Posterior cingulate gyrus (tissue), 11 donors: ENCODE measurements at regions not wholly inside any gene's neighbourhood (a gene's known extent, or its start where the extent isn't known, plus 50 kb on each side); places are given as distances from the start of the nearest gene placed in this dataset.
"Not testable (repeated sequence)": the region's sequence is repeated elsewhere in the genome, so short reads cannot be mapped to it uniquely, and the experiment has no call there.

Experiments used
- DNase-seq, 10 donors: peaks; one replicate each; pipeline versions ENCODE4 v3.0.0 to v3.0.0-alpha.2; 2020 to 2021; ENCODE audit warnings: mixed read lengths in 3 of 10
- intact Hi-C: fragments of 100-400 bp; cut with DNase I; formaldehyde crosslinking; loops from one replicate; pipeline ENCODE4 v1.15.1; 2023

DNA sequence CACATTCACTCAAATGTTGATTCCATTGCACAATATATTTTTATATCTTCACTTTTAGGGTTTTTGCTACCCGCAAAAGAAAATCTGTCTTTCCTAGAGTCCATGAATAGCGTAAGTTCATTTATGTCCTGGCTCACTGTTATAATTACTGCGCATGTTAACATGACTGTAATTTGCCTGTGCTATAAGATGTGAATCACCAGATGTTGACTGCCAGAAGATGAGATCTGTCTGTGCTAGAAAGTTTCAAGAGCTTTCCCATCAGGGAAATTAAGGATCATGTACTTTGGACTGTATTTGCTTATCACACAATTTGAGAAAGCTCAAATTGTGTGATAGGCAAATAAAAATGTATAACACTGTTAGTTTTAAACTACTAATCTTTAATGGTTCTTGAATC, 322.5 kb downstream of the CHL1 start:
- intact Hi-C loops, result no loop called here
- no peak for DNase-seq

DNA sequence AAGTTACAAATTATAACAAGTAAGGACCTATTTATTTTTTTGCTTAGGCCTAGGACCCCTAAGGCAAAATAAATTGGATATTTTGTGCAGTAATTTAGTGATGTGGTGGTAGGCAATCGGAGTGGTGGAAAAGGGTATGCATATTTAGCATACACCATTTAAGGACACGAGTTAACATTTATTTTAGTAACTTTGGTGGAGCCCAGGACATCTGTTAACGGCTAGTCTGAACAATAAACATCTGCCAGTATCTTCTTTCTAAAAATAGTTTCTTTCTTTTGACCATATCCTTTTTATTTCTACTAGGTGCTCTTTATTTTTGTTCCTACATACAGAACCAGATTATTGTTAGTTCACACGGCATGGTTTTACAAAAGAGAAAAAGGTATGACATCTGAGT, 326.3 kb downstream of the CHL1 start:
- intact Hi-C loops, result no loop called here
- no peak for DNase-seq

DNA sequence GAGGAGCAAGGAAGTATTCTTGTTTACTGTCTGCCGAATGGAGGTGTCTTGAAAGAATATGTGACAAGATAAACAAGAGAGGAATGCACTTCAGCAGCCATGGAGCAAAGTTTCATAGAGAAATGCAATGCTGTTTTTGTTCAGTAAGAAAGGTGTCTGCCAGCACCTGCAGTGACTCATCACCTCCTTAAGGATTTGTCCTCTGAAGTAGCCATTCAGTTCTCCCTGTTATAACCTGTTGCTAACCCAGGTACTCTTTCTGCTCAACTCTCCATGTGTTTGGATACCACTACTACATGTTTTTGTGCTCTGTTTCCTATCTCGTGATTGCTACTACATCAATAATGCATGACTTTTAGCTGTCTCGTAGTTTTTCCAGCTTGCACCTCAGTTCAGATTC, 328.9 kb downstream of the CHL1 start:
- intact Hi-C loops, result no loop called here
- no peak for DNase-seq

DNA sequence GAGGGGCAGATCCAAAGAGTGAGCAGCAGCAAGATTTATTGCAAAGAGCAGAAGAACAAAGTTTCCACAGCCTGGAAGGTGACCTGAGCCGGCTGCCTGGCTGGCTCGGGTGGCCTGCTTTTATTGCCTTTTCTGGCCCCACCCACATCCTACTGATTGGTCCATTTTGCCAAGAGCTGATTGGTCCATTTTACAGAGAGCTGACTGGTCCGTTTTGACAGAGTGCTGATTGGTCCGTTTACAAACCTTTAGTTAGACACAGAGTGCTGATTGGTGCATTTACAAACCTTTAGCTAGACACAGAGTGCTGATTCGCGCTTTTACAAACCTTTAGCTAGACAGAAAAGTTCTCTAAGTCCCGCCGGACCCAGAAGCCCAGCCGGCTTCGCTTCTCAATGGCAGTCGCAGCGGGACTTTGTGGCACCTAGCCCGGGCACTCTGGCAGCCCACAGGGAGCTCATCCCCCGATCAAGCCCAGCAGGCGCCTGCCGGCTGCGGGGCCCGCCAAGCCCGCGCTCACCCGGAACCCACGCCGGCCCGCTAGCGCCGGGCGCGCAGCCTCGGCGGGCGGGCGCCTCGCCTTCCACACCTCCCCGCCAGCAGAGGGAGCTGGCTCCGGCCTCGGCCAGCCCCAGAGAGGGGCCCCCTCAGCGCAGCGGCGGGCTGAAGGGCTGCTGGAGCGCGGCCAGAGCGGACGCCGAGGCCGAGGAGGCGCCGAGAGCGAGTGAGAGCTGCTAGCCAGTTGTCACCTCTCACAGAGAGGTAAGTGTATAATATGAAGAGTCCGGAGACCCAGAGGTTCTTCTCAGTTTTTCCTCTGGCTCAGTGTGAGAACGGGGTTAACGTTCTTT, 339.2 kb downstream of the CHL1 start:
- peak in 6 of 10 donors; percentile 9 to 80 (median 54) for DNase-seq
- intact Hi-C loops, result no loop called here

DNA sequence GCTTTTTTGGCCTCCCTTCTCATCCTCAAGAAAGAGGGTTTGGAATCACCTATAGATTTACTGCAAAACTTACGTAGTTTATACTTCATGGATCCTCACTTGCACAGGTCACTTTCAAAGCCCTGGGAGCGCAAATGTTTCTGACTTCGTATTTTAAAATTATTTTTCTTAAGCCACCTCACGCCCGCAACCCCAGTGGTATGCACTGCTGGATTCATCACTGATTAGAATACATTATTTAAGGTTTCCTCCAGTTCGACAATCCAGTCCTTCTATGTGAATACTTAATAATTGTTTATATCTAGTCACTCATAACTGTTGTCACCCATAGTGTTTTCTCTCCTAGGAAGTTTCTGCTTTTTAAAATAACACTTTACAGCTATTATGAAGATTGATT, 339.9 kb downstream of the CHL1 start:
- no peak for DNase-seq
- intact Hi-C loops, result no loop called here

DNA sequence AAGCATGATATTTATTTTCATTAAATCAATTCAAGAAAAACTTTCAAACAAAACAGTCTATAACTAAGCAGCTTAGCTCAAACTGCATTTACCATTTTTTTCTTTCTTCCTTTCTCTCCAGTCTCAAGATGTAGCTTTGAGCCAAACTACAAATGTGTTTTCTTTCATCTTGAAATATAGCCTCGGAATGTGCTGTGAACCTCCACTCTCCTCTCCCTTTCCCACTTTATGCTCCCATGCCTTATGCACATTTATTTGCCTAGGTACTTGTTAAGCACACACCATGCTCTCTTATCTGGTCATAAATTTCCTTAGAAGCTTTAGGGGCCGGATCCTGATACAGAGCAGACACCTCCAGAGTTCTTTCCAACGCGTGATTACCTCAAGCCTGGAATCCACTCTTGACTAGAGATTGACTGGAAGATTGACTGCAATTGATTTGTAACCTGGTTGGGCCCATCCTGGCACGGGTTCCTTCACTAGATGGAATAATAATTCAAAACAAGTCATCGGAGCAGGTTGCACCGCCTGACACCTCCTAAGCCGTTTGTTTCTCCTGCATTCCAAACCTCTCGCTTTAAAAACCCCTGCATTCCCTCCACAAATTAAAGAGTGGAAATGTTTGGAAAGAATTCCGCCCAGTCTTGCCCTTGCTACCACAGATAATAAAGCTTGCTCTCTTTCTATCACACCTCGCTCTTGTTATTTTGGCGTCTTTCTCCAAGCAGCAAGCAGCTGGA, 344.7 kb downstream of the CHL1 start:
- intact Hi-C loops, result no loop called here
- no peak for DNase-seq

DNA sequence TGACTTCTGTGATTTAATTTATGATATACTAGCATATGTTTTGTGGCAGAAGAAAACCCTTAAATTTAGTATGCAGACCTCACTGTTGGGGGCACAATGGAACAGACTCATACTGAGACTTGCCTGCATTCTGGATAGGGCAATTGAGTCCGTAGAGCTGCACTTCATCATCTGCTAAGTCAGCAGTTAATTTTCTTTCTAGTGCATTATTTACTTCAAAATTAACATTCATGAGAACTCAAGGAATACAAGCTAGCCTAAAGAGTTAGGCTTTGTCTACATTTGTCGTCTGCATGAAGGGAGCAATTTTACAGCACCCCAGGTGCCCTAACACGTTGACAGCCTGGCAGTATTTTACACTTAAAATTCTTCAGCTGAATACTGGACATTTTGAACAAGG, 345.5 kb downstream of the CHL1 start:
- intact Hi-C loops, result no loop called here
- DNase-seq, result no peak

DNA sequence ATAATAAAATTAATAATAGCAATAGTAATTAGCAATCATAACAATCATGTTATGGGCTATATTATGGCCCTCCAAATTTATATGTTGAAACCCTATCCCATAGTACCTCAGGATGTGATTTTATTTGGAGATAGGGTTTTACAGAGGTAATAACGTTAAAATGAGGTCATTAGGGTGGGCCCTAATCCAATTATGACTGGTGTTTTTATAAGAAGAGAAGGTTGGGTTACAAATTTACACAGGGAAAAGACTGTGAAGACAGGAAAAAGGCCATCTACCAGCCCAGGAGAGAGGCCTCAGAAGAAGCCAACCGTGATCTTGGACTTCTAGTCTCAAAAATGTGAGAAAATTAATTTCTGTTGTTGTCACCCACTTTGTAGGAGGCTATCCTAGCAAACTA, 353.1 kb downstream of the CHL1 start:
- intact Hi-C loops, result no loop called here
- no peak for DNase-seq

DNA sequence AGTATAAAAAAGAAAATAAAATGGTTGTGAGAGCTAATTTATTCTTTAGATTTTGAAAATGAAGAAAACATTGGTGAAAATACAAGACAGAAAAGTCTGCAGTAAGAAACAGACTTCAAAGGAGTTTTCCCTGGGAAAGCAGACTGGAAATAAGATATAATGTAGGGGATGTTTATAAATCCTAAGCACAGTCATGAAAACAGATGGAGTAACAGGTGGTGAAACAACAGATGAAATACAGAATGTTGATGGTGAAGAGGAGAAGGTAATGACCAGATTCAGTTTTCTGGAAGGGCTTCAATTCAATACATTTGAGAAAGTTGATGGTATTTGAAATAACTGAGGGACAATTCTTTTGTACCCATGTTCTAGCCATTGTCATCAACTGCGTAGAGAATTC, 353.9 kb downstream of the CHL1 start:
- DNase-seq, result no peak
- intact Hi-C loops, result no loop called here

DNA sequence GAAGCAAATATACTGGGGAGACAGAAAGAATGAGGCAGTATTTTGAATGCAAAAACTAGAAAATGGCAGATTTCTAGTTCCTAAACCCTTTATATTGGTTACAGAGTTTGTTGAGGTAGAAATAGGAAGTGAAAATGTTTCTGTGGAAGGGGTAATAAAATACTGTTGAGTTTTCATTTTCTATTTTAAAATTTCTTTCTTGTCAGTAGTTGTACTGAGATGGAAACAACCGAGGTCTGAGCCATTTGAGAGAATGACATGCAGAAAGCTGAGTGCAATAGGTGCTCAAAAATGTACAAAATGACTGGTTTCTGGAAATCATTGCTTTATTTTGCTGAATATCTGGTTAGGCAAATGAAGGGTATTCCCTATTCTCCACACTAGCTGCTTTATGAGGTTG, 361.4 kb downstream of the CHL1 start:
- DNase-seq, result no peak
- intact Hi-C loops, result no loop called here

DNA sequence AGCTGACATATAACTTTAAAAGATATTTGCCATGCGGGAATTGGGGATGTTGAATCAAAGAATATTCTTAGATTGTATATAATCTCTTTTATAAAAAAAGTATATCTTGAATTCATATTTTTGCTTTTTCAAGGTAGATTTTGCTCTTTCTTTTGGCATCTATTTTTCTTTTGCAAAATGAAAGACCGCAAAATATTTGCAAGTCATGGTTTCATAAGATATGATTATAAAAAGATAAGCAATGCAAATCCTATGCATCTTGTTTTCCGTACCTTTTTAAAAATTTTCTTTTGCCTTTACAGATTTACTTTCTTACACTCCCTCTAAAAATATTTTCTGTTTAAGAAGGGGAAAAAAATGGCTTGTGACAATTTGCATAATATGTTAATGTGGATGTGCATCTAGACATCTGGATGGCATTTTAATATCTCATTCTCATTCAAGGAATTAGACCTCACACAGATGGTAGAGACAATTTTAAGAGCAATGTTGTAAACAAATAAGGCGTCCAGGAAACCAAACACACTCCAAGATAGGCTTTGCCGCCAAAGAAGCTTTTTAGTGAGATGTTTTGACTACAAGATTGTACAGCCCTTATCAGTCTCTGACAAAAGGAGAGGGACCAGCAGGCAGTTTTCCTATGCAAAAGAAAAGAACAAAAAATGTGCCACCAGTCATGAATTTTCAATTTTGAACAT, 371.1 kb downstream of the CHL1 start:
- no peak for DNase-seq
- intact Hi-C loops, result no loop called here

DNA sequence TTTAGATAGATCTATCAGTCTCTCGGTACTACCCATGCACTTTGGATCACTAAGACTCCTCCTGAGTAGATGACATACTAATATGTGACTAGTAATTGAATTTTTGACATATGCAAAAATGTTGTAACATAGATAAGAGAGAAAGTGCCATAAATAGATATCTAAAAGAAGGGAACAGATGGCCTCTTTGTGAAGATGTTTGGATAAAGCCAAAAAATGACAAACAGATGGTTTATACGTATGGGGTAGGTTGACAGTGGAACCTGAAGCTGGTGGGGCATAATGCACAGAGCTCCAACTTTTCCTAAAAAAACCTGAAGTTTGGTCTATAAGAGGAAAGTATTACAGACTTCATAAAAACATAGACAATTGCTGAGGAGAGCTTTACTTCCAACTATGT, 383.0 kb downstream of the CHL1 start:
- DNase-seq, intact Hi-C loops: not testable (repeated sequence)

DNA sequence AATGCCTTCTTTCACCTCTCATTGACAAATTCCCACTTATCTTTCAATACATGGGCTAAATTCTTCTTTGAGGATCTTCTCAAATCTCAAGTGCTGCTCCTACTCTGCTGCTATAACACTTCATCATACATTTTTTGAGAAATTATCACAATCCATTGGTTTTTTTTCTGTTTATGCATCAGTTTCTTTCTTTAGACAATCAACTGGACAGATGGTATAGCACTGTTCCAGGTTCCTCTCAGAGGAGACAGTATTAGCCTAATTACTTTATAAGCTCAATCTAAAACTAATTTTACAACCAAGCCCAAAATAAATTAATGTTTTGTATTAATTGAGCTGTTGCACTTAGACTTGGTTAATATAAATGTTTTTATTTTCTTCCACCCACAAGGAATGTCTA, 392.5 kb downstream of the CHL1 start:
- not testable (repeated sequence) for DNase-seq

DNA sequence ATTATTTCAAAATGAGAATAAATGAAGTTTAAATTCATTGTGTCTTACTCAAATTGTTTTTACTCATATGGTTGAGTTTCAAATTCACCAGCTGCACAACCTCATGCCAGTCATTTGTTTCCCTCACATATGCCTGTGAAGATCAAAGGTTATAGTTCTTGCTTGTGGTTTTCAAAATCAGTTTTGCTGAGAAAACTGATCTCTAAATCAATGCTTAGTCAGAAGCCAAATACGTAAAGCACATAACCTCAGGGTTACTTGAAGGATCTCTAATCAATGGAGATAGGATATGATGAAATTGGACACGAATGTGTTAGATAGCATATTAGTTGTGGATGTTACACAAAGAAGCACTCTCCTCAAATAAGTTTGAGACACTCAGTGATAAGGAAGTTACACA, 400.7 kb downstream of the CHL1 start:
- intact Hi-C loops, DNase-seq: not testable (repeated sequence)

More for the DNA sequence above, 392.5 kb downstream of the CHL1 start:
- intact Hi-C loops, result not testable (repeated sequence)

DNA sequence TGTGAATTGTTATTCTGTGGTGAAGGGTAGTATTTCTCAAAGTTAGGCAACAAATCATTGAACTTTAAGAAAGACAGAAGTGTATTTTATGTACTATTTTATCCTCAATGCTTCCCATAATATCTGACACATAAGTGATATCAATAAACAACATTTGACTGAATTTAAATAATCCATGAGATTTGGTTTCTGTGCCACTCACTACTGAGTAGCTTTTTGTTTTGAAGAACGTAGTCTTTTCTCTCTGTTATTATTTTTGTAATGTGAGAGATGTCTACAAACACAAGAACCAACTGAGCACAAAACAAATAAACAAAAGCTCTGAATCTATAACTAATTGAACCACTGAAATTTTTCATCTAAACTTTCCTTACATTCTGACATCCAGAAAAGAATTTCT, 401.2 kb downstream of the CHL1 start:
- intact Hi-C loops, DNase-seq: not testable (repeated sequence)

DNA sequence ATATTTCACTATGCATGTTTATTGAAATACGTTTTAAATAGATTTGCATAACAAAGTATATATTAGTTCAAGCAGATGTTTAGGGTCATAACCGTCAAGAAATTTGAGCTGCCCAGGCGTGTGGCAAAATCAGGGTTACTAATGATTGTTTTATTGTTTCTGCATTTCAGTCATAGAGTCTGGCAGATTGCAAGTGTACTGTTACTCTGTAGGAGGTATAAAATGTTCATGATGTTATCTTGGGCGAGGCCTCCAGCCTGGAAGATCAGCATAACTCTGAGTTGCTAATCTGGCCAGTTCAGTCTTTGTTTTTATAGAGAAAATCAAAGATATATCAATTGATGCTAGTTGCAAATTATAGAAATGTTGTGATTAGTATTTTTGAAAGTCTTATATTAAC, 410.9 kb downstream of the CHL1 start:
- DNase-seq, intact Hi-C loops: not testable (repeated sequence)

DNA sequence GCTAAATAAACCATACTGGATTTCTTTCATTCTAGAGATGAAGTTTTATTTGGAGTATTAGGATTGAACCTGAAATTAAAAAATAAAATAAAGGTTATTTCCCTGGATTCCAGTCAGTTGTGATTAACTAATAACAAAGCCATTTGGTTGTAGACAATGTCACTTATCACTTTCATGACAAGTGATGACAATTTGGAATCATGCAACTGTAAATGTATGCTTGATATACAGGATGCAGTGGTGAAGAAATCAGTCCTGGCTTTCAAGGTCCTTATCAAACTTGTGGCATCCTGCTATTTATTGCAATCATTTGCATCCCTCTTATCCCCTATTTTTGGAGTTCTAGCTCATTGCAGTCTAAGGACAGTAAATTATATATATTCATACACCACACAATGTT, 425.2 kb downstream of the CHL1 start:
- intact Hi-C loops, result no loop called here
- DNase-seq, result no peak

DNA sequence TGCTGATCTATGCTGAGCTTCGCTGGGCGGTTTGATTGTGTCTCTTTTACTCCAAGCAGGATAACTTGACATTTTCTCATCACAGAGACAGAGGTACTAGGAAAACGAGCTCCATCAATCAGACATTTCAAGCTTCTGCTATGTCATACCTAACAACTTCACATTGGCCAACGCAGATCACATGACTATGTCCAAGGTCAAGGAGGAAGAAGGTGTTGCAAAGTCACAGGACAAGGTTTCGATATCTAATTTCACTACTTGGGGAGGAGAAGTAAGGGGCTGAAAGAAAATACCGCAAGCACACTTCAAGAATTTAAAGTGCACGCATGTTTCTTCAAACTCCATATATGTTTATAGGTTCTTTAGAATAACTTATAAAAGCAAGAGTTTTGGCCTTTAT, 425.8 kb downstream of the CHL1 start:
- DNase-seq, result no peak
- intact Hi-C loops, result no loop called here

DNA sequence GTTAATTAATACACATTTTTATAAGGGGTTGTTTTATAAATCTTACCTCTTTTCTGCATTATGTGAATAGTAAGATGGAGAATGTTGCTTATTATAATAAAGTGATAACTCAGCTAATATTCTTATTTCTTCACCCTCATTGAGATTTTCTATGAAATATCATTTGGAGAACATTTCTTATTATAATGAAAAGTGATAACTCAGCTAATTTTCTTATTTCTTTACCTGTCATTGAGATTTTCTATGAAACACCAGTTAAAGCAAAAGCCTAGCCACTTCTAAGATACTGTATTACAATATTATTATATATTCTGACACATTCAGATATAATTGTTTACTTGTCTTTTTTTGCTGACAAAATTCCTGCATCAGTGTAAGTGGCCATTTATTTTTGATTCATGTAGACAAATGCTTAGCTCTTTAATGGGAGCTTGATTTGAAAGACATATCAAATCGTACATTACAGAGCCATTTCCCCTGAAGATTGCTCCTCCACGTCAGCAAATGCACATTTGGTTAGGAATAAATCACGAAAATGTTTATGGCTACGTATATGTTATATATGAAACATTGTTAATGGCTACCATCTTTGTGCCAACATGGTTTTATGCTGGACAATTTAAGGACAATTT, 427.5 kb downstream of the CHL1 start:
- no peak for DNase-seq
- intact Hi-C loops, result no loop called here

DNA sequence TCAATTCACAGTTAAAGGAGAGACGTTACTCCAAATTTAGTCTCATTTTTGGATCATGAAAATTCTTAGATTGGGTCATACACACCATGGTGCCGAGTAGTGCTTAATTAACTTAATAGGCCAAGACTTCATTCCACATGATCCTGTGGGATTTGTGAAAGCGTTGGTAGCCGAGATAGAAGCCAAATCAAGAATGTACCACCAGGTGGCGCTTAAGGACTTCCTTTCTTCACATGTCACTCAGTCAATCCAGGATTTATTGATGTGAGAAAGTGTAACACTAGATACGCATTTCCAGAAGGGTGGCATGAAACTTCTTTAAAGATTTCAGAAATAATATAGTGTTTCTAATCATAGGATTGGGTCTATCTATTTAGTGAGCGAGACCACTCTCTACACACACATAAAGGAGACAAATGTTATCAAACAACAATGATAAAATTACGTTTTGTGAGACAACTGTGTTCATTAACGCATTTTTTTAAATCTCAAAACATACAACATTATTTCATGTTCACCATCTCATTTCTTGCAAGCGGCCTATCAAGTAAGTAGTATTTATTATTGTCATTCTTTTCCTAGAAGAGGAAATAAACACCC, 436.1 kb downstream of the CHL1 start:
- peak in 7 of 10 donors; percentile 30 to 71 (median 64) for DNase-seq
- intact Hi-C loops, result loop anchor here (2.0 kb wide), 1 partner anchor 220 kb away; no protein-coding TSS in a partner anchor
